Memory B cell (primary cell): ENCODE measurements at regions not wholly inside any gene's neighbourhood (a gene's known extent, or its start where the extent isn't known, plus 50 kb on each side); places are given as distances from the start of the nearest gene placed in this dataset.
"Not testable (repeated sequence)": the region's sequence is repeated elsewhere in the genome, so short reads cannot be mapped to it uniquely, and the experiment has no call there.

Experiments
- ATAC-seq: fragments of 150-1000 bp; cut with Tn5 transposase; 2 replicates; pipeline ENCODE4 v1.10.0; 2021; ENCODE audit warnings: low read depth, mild to moderate bottlenecking, moderate library complexity
- DNase-seq, 2 donors: peaks; one replicate each; pipeline ENCODE4 v3.0.0; 2022; ENCODE audit warnings: low spot score in 2 of 2
- H3K27ac Mint-ChIP-seq: one replicate; pipeline ENCODE4 v1.8.0; 2022; ENCODE audit warnings: mild to moderate bottlenecking, moderate library complexity, mixed read lengths
- H3K27me3 Mint-ChIP-seq: one replicate; pipeline ENCODE4 v1.8.0; 2022; ENCODE audit warnings: mixed read lengths
- H3K36me3 Mint-ChIP-seq: one replicate; pipeline ENCODE4 v1.8.0; 2022; ENCODE audit warnings: mild to moderate bottlenecking, mixed read lengths
- H3K4me1 Mint-ChIP-seq: one replicate; pipeline ENCODE4 v1.8.0; 2022; ENCODE audit warnings: mixed read lengths
- H3K4me3 Mint-ChIP-seq: one replicate; pipeline ENCODE4 v1.8.0; 2022; ENCODE audit warnings: mild to moderate bottlenecking, moderate library complexity, mixed read lengths
- H3K9me3 Mint-ChIP-seq: one replicate; pipeline ENCODE4 v1.8.0; 2022; ENCODE audit warnings: mixed read lengths

DNA sequence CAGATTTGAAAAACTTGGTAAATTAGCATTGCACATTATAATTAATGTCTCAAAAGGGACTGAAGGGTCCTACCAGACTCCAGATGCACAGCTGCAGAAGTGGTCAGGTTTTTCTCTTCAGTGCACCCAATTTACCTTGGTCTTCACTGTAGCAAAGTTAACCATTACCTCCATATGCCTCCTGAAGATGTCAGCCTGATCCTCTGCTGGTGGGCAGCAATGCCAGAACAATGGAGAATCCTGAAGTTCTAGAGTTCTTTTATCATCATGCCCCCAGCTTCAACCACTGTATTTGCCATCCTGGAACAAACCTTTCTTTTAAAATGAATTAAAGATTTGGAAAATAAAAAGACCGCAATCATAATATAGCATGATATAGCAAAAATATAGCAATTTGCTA lies 1774.8 kb upstream of the CELF4 start:
- H3K36me3 Mint-ChIP-seq = no peaks in the 10 kb centered on the region
- H3K9me3 Mint-ChIP-seq = peaks cover 12% of the 10 kb centered on the region
- DNase-seq = no peak
- ATAC-seq = no peak
- no peak overlapping the region for H3K4me3 Mint-ChIP-seq
- no peaks in the 10 kb centered on the region for H3K27me3 Mint-ChIP-seq
- no peaks in the 10 kb centered on the region for H3K4me1 Mint-ChIP-seq
- no peak overlapping the region for H3K27ac Mint-ChIP-seq

DNA sequence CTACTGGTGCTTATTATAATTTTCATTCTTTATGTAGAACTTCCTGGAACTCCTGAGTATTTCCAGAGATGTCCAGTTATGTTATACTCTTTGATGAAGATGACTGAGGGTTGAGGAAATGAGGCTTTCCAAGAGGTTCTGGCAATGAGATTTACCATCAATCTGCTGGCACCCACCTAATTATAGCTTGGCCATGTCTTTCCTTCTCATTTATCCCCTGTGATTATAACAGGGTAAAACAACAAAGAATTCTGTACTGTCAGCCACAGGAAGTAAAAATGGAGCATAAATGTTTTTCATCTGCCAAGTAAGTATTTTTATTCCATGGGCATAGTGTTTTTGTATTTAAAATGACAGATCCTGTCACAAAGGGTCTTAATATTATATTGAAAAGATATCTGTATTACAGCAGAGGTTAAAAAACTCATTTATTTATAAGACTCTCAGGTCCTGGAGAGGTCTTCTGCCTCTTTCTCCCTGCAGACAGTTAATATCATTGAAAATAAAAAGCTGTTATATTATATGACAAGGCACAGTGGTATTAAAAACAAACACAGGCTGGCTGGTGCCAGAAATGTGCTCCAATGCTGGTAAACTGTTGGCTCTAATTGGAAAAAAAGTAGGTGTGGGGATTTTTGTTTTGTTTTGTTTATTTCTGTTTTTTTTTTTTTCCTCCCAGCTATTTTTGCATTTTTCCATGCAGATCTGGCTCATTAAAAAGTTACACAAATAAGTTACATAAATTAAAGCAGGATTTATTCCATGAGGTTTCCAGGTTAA lies 1764.1 kb upstream of the CELF4 start:
- Mint-ChIP-seq H3K4me1 (no peaks in the 10 kb centered on the region), H3K36me3 (no peaks in the 10 kb centered on the region), H3K4me3 (no peak overlapping the region), H3K27ac (no peak overlapping the region), H3K27me3 (no peaks in the 10 kb centered on the region), H3K9me3 (no peaks in the 10 kb centered on the region)
- DNase-seq (no peak), ATAC-seq (no peak)

DNA sequence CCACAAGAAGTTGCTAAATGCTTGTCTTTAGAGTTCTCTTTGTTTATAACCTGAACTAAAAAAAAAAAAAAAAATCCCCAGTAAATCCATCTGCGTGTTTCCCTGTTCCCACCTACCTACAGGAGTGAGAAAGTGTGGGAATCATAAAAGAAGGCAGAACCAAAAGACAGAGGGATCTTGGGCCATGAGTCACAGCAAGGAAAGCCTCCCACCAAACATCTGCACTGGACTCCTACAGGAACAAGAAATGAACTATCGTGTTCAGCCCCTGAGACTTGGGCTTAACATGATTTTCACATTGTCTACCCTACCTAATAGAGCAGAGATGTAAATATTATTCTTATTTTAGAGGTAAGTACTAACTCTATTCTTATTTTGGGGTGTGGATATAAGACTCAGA lies 1761.2 kb upstream of the CELF4 start:
- H3K4me1 Mint-ChIP-seq = no peaks in the 10 kb centered on the region
- no peaks in the 10 kb centered on the region for H3K27me3 Mint-ChIP-seq
- no peaks in the 10 kb centered on the region for H3K9me3 Mint-ChIP-seq
- H3K36me3 Mint-ChIP-seq = no peaks in the 10 kb centered on the region
- no peak for ATAC-seq
- no peak overlapping the region for H3K4me3 Mint-ChIP-seq
- DNase-seq = no peak
- no peak overlapping the region for H3K27ac Mint-ChIP-seq

DNA sequence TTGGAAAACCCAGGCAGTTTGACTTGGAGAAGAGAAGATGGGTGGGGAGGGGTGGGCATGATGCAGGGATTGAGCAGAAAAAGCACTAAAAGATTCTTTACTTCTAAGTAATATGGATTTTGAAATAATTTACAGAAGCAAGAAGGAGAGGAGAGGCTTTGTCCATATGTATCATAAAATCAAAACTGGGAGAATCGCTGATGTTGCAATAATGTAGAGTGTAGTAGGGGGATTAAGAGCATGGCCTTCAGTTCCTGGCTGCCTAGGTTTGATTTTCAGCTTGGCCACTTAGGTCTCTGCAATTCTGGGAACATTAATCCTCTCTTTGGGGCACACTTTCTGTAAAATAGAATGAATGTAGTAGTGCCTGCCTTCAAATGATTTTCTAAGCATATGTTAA lies 1760.4 kb upstream of the CELF4 start:
- no peaks in the 10 kb centered on the region for H3K9me3 Mint-ChIP-seq
- H3K4me1 Mint-ChIP-seq = no peaks in the 10 kb centered on the region
- no peaks in the 10 kb centered on the region for H3K36me3 Mint-ChIP-seq
- ATAC-seq = no peak
- no peak for DNase-seq
- no peaks in the 10 kb centered on the region for H3K27me3 Mint-ChIP-seq
- H3K4me3 Mint-ChIP-seq = no peak overlapping the region
- H3K27ac Mint-ChIP-seq = no peak overlapping the region

DNA sequence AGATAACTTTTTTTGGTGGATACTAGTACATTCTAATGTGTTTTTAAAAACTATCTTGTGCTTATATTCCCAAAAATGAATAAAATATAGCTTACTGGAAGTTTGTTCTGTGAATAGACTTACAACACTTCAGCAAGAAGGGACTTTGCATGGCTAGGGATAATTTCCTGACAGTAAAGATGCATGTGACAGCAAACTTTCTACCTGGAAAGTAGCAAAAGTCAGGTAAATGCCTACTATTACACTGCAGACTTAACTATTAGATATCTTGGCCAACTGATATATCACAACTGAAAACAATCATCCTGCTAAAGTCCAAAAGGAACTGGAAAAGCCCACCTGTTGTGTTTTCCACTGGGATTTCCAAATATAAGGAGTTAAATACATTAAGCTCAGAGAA lies 1753.5 kb upstream of the CELF4 start:
- no peak for DNase-seq
- no peaks in the 10 kb centered on the region for H3K4me1 Mint-ChIP-seq
- ATAC-seq = no peak
- no peak overlapping the region for H3K4me3 Mint-ChIP-seq
- no peaks in the 10 kb centered on the region for H3K27me3 Mint-ChIP-seq
- H3K36me3 Mint-ChIP-seq = no peaks in the 10 kb centered on the region
- H3K27ac Mint-ChIP-seq = no peak overlapping the region
- peaks cover 2% of the 10 kb centered on the region for H3K9me3 Mint-ChIP-seq

DNA sequence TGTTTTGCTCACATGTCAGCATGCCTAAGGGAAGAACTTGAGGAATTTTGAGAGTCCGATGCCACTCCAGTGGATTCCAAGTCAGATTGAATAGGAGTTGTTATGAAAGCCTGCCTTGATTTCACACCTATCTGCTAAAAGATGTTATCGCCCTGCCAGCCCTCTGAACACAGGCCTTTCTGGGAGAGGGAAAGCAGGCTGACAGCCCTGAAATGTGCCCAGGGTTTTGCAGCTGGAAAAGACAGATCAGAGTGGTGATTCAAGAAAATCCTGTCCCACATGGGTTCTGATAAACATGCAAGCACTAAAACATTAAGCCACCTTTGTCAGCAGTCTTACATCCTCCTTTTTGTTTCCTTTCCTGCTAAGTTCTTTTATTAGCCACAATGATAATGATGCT lies 1752.9 kb upstream of the CELF4 start:
- Mint-ChIP-seq H3K4me3 (no peak overlapping the region), H3K9me3 (peaks cover 2% of the 10 kb centered on the region), H3K4me1 (no peaks in the 10 kb centered on the region), H3K27ac (no peak overlapping the region), H3K27me3 (no peaks in the 10 kb centered on the region), H3K36me3 (no peaks in the 10 kb centered on the region)
- ATAC-seq (no peak), DNase-seq (no peak)

DNA sequence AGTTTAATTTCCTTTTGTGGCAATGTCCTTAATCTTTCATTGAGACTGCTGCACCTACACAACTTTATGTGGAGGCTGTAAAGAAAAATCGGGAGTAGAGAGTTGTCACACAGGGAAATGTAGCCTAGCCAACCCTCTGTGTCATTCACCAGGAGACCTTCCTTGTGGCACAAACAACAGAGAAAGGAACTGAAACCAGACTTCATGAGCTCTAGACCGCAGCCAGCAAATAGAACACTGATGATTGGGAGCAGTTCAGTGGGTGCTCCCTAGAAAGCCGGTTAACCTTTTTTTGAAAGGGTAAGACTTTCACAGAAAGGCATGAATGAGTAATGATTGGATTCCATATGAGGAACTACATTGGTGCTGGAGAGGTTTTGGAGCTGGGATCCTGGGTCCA lies 1752.4 kb upstream of the CELF4 start:
- Mint-ChIP-seq H3K36me3 (no peaks in the 10 kb centered on the region), H3K4me1 (no peaks in the 10 kb centered on the region), H3K27ac (no peak overlapping the region), H3K9me3 (peaks cover 2% of the 10 kb centered on the region), H3K4me3 (no peak overlapping the region), H3K27me3 (no peaks in the 10 kb centered on the region)
- DNase-seq (no peak), ATAC-seq (no peak)

DNA sequence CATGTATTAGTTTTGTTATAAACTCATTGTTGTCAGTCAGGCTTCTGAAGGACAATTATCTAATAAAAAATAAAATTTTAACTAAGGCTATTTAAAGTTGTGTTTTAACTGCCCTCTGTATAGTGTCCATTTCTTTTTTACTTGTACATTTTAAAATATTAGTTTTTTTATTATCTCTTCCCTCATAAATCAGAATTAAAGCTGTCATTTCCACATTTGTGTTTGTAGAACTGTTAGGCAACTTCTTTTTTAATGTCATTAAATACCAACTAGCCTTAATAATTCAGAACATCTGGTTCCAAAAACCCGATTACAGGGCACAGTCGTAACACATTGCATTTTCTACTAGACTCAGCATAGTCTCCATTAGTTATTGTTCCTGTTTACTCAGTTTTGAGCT lies 1749.0 kb upstream of the CELF4 start:
- no peaks in the 10 kb centered on the region for H3K4me1 Mint-ChIP-seq
- no peak for ATAC-seq
- H3K36me3 Mint-ChIP-seq = no peaks in the 10 kb centered on the region
- H3K27ac Mint-ChIP-seq = no peak overlapping the region
- DNase-seq = no peak
- no peaks in the 10 kb centered on the region for H3K27me3 Mint-ChIP-seq
- no peak overlapping the region for H3K4me3 Mint-ChIP-seq
- peaks cover 4% of the 10 kb centered on the region for H3K9me3 Mint-ChIP-seq

DNA sequence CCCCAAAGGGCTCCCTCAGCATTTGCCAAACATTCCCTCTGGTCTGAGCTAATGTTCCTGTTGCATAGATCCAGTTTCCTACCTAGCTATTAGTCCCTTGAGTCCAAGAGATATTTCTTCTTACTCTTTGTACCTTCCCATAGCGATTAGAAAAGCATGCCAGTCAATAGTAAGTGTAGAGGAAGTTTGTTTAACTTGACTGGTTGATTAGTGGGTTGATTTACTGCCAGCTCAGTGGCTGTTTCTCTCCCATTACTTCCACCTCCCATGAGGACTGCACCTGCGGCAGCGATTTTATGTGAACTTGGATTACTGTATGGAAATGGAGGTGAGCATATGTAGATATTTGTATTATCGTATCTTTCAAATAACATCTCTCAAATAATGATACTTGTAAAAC lies 1748.4 kb upstream of the CELF4 start:
- H3K9me3 Mint-ChIP-seq = peaks cover 4% of the 10 kb centered on the region
- H3K27ac Mint-ChIP-seq = no peak overlapping the region
- ATAC-seq (no peak), DNase-seq (no peak)
- H3K4me1 Mint-ChIP-seq = no peaks in the 10 kb centered on the region
- no peak overlapping the region for H3K4me3 Mint-ChIP-seq
- H3K27me3 Mint-ChIP-seq = no peaks in the 10 kb centered on the region
- no peaks in the 10 kb centered on the region for H3K36me3 Mint-ChIP-seq

DNA sequence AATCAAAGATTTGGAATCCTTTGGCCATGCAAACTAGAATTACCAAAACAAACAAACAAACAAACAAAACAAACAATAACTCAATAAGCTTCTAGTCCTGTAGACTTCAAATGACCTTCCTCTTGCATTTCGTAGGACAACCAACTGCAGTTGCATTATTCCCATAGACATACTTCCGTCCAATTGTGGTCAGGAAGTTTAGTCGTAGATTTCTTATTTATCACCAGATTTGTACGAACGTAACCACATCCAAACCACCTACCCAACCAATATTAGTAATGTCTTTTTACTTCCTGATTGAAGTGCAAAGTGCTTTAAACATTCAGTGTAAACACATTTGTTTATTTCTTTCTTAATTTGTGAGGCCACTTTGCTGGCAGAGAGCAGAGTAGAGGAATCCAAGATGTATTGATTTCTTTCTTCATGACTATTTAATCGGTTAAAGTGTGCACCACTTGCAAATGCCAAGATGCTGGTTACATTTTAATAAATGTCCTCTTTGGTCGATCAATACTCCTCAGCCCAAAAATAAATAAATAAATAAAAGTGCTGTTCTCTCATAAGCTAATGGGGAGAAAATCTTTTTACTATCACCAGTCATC lies 1745.6 kb upstream of the CELF4 start:
- Mint-ChIP-seq H3K27me3 (no peaks in the 10 kb centered on the region), H3K27ac (no peak overlapping the region), H3K36me3 (no peaks in the 10 kb centered on the region), H3K4me1 (no peaks in the 10 kb centered on the region), H3K9me3 (peaks cover 4% of the 10 kb centered on the region), H3K4me3 (no peak overlapping the region)
- ATAC-seq (no peak), DNase-seq (no peak)

DNA sequence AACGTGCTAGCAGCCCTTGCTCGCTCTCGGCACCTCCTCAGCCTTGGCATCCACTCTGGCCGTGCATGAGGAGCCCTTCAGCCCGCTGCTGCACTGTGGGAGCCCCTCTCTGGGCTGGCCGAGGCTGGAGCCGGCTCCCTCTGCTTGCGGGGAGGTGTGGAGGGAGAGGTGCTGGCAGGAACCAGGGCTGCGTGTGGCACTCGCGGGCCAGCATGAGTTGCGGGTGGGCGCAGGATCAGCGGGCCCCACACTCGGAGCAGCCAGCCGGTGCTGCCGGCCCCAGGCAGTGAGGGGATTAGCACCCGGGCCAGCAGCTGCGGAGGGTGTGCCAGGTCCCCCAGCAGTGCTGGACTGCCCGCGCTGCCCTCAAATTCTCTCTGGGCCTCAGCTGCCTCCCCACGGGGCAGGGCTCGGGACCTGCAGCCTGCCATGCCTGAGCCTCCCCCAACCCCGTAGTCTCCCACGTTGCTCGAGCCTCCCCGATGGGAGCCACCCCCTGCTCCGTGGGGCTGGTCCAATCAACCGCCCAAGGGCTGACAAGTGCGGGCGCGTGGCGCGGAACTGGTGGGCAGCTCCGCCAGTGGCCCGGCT lies 1743.4 kb upstream of the CELF4 start:
- H3K27ac Mint-ChIP-seq, H3K9me3 Mint-ChIP-seq, H3K36me3 Mint-ChIP-seq, ATAC-seq, H3K4me1 Mint-ChIP-seq, H3K27me3 Mint-ChIP-seq, DNase-seq, H3K4me3 Mint-ChIP-seq: not testable (repeated sequence)

DNA sequence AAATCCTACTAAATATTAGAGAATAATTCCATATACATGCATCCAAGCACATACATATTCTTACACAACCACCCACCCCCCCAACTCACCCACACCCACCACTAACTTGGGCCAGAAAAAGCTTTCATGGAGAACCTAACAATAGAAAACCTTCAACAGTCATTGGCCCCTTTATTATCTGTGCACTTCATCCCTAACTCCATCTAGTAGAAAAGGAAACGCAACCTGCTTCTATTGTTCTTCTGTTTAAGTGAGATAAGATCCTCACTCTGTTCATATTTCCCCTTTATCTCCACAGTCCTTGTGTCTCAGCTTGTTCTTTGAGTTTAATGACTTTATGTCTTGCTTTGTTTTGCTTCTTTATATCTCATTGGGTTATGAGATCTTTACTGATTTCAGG lies 1740.2 kb upstream of the CELF4 start:
- Mint-ChIP-seq H3K27ac (no peak overlapping the region), H3K4me3 (no peak overlapping the region), H3K27me3 (no peaks in the 10 kb centered on the region), H3K4me1 (no peaks in the 10 kb centered on the region), H3K36me3 (no peaks in the 10 kb centered on the region), H3K9me3 (peaks cover 3% of the 10 kb centered on the region)
- ATAC-seq = no peak
- no peak for DNase-seq

DNA sequence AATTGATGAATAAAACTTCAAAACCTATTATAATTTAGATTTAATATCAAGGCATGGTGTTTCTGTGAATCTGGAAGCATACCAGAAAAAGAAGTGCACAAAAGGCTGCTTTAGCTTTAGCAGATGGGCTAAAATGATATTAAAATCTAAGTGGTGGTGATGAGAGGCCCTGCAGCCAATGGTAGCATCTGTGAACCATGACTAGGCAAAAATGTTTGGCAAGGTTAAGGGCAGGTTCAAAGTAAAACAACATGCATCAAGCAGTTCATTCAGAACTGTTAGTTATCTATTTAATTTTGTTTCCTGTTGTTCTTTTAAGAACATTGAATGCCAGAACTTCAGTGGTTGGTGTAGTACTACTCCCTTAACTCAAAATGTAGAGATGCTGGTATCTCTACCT lies 1736.9 kb upstream of the CELF4 start:
- no peaks in the 10 kb centered on the region for H3K9me3 Mint-ChIP-seq
- no peaks in the 10 kb centered on the region for H3K4me1 Mint-ChIP-seq
- no peak overlapping the region for H3K4me3 Mint-ChIP-seq
- no peak overlapping the region for H3K27ac Mint-ChIP-seq
- ATAC-seq = no peak
- no peak for DNase-seq
- H3K27me3 Mint-ChIP-seq = no peaks in the 10 kb centered on the region
- H3K36me3 Mint-ChIP-seq = no peaks in the 10 kb centered on the region

DNA sequence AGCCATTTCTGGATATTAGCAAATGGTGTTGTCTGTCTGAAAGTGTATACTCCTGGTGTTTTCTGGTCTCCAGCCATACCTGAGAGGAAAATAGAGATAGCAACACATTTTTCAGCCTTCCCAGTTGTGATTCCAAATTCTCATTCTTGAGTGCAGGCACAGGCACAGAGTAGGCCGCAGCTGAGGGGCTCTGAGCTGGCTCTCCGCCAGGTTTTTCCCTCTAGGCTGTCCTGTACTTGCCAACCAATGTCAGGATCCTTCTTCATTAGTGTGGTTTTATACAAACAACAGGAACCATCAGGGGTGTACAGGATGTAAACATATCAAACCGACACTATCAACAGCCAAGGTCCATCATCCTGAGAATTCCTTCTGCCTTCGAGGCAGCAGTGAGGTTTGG lies 1733.6 kb upstream of the CELF4 start:
- DNase-seq = no peak
- Mint-ChIP-seq H3K36me3 (no peaks in the 10 kb centered on the region), H3K27ac (no peak overlapping the region), H3K9me3 (peaks cover 5% of the 10 kb centered on the region), H3K27me3 (no peaks in the 10 kb centered on the region), H3K4me1 (no peaks in the 10 kb centered on the region), H3K4me3 (no peak overlapping the region)
- no peak for ATAC-seq

DNA sequence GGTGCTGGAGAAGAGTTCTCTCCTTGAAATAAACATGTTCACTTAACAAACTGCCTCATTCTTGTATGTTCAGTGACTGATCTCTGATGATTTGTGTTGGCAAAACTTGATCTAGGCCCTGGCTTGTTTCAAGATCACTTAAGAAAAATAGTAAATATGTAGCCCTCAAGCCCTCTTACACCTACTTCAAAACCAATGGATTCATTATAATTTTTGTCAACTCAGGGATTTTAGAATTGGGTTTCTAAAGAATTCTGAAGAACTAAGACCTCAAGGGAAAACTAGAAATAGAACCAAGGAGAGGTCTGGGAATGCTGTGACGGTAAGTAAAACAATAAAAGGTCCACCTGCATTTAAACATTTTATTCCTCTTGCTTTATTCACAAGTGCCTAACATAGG lies 1731.6 kb upstream of the CELF4 start:
- Mint-ChIP-seq H3K27me3 (no peaks in the 10 kb centered on the region), H3K36me3 (no peaks in the 10 kb centered on the region), H3K4me1 (no peaks in the 10 kb centered on the region), H3K9me3 (peaks cover 5% of the 10 kb centered on the region), H3K27ac (no peak overlapping the region), H3K4me3 (no peak overlapping the region)
- no peak for DNase-seq
- ATAC-seq = no peak
